GM18907 (cell line): ENCODE measurements at regions not wholly inside any gene's neighbourhood (a gene's known extent, or its start where the extent isn't known, plus 50 kb on each side); places are given as distances from the start of the nearest gene placed in this dataset.
"Not testable (repeated sequence)": the region's sequence is repeated elsewhere in the genome, so short reads cannot be mapped to it uniquely, and the experiment has no call there.

ENCODE experiments used
- ATAC-seq: cut with Tn5 transposase; IDR thresholded peaks from one replicate; pipeline ENCODE4 v1.9.1; 2021; ENCODE audit warnings: mild to moderate bottlenecking, moderate library complexity; ENCODE audit not compliant: unreplicated experiment

DNA sequence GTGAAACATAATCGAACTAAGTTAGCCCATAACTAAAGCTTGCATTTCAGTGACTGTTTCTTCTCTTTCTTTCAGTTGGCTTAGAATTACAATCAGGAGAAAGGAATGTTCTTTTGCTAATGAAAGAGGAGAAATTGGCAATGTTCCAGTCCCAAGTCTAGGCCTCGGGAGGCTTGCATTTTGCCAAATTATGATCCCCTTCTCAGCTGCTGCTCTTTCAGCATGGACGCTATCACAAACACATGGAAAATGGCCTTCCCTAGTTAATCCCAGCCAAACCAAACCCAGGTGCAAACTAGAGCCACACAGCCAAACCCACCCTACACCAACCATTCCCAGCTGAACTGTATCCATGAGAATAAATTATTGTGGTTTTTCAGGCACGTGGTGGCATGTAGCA lies 605.2 kb upstream of the LRRTM4 start:
- no peak for ATAC-seq

DNA sequence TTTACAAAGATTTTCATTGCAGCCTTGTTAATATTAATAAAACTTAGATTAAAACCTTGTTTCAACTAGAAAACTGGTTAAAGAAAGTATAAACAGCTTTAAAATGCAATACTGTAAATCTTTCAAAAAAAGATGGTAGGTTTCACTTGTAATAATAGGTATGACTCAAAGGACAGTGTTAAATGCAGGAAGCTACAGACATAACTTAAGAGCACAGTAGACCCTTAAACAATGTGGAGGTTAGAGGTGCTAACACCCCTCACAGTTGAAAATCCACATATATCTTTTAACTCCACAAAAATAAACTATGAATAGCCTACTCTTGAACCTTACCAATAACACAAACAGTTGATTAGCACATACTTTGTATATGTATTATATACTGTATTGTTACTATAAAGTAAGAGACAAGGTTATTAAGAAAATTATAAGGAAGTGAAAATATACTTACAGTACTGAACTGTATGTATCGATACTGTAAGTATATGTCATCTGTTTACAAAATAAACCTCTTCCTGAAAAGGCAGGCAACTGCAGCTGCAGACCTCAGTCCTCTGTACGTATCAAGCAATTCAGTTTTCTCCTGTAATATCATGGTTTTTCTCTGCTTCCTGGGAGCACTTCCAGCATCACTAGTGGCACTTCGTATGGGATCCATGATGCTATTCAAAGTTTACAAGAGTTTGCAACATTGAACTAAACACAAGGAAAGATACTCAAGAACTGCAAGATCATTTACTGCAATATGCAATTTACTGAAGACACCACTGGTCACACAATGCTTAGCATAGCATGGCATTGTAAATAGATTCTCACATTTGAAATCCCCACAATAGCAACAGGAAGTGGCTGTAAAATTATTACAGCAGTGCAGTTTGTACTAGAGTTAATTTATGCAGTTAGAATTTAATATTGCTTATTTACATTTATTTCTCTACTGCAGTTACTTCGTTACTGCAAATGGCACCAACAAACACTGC lies 610.5 kb upstream of the LRRTM4 start:
- no peak for ATAC-seq

DNA sequence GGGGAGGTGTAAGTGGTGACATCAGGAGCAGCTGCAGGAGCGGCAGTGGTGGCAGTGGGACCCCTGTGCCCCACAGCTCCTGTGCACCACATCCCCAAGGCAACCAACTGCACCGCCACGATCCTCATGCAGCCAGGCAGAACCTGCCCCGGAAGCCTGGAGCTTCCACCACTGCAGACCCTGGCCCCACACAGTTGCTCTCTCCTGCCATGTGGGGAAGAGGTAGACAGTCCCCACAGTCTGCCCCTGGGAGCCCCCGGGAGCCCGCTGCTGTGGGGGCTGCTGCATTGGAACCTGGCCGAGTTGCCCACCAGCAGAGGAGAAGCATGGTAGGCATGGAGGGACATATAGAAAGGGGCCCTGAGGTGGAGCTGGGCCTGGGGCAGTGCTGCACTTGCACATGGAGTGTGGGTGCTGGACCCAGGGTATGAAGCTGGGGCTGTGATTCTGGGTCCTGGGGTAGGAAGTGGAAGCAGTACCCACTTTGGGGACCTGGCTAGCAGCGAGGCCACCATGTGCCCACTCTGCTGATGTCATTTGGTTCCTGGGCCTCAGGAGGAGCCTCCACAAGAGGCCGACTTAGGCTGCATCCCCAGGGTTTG lies 623.3 kb upstream of the LRRTM4 start:
- ATAC-seq, result no peak

DNA sequence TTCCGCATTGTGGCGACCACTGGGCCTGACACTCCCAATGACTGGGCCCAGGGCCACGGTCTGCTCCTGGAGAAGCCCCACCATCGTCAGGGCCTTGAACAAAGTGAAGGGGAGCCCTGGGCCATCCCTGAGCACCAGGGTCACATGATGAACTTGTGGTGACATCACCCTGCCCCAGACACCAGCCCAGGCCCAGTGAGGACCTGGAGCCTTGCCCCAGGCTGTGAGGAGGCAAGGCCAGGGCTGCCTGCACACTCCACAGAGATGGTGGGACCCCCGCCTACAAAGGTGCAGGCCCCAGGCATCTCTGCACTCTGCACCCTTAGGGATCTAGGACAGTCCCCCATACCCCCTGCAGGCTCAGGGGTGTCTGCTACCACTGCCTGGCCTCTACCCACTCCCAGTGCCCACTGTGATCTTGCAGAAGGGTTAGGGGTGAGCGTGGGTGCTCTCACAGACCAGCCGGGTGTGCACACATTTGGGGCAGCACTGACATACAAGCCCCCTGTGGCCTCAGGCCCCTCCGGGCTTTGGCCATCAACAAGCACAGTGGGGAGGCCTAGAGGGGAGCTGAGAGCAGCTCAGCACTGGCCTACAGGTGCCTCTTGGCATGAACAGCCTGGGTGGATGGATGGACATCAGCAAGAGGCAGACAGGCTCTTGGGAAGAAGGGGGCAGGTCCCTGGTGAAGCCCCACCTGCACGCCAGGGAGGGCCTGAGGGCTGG lies 624.0 kb upstream of the LRRTM4 start:
- ATAC-seq, result no peak

DNA sequence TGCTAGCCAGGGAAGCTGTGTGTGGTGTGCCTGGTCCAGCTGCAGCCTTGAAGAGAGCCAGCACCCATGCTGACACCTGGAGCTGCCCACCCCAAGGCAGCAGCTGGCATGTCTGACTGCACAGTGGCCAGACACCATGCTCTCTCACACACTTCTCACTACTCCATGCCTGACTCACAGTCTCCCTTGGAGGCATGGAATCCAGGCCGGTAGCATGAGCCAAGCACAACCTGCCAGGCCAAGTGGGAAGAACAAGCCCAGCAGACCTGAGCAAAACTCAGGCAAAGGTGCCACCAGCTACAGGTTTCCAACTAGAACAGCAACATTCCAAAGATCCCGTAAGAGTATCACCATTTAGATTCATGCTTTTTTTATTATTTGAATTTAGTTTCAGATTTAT lies 625.3 kb upstream of the LRRTM4 start:
- ATAC-seq, result no peak

DNA sequence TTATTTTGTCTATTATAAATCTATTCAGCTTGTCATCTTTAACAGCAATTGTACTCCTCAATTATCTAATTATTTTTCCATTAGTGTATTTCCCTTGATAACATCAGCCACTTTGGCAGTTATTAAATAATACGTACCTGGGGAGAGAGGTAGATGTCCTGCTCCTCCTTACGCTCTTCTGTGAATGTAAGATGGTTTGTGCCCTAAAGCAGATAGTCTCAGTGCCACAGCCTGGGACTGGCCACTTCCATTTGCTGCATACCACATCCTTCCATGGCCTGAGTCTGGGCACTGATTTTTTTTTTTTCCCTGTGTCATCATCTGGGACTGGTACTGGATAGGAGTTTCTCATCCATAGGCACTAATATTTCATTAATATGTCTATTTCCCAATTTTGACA lies 632.4 kb upstream of the LRRTM4 start:
- no peak for ATAC-seq

DNA sequence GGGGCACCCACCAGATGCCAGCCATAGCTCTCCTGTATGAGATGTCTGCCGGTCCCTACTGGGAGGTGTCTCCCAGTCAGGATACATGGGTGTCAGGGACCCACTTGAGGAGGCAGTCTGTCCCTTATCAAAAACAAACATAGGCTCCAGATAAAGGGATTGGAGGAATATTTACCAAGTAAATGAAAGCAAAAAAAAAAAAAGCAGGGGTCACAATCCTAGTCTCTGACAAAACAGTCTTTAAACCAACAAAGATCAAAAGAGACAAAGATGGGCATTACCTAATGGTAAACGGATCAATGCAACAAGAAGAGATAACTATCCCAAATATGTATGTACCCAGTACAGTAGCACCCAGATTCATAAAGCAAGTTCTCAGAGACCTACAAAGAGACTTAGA lies 640.0 kb upstream of the LRRTM4 start:
- ATAC-seq, result no peak

DNA sequence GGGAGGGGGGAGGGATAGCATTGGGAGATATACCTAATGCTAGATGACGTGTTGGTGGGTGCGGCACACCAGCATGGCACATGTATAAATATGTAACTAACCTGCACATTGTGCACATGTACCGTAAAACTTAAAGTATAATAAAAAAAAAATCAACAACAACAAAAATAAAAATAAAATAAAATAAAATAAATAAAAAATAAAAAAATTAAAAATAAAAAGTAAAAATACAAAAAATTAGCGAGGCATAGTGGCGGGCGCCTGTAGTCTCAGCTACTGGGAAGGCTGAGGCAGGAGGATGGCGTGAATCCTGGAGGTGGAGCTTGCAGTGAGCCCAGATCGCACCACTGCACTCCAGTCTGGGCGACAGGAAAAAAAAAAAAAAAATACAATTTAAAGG lies 650.0 kb upstream of the LRRTM4 start:
- ATAC-seq, result not testable (repeated sequence)

DNA sequence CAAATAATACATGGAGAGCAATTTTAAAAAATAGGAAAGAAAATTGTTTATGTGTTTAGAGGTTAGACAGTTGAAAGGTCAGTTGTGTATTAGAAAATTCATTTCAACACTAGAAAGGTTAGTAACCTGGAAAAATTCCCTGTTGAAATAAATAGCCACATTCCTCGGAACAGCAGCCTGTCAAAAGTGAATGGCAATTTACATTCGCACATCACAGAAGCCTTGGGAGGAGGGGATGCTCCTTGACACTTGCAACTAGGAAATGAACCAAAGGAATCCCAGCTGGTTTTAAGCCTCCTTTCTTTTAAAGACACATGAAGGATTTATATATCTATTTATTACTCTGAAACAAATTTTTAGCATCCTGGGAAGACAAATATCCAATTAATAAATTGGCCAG lies 653.5 kb upstream of the LRRTM4 start:
- ATAC-seq, result no peak

DNA sequence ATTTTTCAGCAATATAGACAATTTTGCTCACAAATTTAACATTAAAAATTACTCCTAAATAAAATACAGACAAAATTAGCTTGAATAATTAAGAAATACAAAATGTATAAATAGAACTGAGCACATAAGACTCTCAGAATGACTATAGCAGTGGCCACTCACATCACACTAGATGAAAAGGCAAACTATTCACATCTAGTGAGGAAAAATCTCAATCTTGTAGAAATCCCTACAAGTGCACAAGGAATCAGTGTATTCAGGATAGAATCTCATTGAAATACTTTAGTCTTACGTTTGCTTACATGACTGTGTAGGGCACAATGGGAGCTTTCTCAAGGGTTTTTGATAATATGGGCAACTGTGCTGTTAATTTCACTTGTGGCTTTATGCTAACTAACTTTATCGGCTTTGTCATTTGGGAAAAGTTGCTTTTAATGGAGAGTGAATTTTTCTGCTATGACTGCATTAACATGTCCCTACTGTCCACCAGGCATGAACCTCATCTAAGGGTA lies 678.9 kb upstream of the LRRTM4 start:
- no peak for ATAC-seq

DNA sequence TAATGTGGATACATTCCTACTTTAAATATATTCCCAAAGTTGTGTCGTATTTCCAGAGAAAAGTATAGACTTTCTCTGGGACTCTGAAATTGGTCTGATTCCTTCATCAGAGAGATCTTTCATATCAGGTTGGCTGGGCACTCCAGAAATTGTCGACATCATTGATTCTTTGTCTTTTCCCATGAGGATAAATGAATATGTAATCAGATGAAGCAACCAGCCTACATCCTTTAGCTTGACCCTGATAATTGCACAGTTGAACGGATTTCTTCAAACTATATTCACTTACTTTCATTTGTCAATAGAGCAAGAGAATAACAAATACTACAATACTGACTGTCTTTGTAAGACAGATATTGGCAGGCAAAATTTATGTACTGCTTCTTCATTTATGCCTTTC lies 680.2 kb upstream of the LRRTM4 start:
- no peak for ATAC-seq

DNA sequence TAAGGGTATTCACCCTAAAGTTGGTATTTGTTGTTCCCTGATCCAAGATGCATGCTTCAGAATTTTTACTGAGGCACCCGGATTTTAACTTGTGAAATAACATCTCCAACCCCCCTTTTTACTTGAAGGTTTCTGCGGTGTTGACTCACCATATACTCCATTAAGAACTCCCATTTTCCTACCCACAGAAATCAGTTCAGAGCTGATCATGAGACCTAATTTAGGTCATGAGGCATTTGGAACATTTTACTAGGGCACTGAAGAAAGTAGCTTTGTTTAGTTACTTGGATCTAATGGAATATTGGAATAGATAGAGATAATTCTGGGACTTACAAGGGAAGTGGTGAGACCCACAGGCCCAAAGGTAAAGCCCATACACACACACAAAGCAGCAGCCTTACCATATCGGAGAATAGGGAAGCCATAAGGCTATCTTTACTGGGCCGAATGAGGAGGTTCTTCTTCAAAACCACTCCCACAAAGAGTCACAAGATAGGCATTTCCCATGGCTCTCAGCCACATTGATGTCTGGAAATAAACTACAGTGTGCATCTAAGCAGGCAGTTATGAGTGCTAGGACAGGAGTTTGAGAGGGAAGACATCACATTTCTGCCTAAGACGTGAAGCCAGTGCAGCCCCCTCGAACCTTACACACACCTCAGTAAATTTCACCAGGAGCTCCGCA lies 681.0 kb upstream of the LRRTM4 start:
- no peak for ATAC-seq

DNA sequence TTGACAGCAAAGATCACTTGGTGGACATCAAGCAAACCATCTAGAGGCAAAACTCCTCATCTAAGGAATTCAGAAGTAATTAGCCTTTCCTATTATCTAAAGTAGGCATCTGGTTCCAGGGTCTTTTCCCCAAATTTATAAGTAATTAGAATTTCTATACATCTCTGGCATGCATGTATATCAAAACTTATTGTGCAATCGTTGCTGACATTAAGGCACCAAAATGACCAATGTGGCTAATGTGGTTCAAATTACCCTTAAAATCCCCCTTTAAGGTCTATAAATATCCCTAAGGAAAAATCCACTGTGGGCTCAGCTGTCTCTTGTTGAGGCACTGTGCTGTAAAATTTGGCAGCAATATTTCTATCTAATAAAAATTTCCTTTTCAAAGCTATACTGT lies 695.9 kb upstream of the LRRTM4 start:
- ATAC-seq, result no peak

DNA sequence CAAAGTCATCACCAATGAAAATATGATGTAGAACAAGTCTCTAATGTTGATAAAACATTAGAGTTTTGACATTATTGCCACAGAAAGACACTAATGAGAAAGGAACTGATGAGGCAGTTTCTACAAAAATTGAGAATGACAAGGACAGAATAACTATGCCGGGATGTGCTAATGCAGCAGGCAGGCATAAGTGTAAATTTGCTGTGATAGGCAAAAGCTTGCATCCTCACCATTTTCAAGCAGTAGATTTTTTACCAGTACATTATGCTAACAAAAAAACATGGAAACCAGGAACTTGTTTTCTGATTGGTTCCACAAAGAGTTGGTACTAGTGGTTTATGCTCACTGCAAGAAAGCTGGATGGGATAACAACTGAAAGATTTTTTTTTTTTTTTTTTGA lies 715.5 kb upstream of the LRRTM4 start:
- ATAC-seq, result no peak

DNA sequence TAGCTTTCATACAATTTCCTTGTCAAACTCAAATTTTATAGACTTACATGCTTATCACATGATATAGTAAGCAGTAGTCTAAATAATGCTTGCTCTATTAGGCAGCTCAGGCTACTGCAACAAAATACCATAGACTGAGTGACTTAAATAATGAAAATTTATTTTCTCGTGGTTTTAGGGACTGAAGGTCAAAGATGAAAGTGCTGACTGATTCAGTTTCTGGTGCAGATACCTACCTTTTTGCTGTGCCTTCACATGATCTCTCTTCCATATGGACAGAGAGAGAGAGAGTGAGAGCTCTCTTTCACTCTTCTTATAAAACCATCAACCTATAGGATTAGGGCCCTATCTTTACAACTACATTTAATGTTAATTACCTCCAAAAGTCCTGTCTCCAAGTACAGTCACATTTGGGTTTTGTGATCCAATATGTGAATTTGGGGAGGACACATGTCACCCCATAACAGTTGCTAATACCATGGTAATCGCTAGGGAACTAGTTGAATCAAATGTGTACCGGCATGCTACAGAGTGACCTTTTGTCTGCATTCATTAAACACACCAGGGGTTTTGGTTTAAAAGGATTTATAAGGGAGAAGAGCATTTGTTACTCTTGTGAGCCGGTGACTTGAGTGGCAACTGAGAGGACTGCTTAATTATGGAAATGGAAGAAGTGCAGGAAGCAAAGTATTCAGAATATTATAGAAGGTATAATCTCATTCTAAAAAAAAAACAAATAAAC lies 723.4 kb upstream of the LRRTM4 start:
- ATAC-seq, result no peak

DNA sequence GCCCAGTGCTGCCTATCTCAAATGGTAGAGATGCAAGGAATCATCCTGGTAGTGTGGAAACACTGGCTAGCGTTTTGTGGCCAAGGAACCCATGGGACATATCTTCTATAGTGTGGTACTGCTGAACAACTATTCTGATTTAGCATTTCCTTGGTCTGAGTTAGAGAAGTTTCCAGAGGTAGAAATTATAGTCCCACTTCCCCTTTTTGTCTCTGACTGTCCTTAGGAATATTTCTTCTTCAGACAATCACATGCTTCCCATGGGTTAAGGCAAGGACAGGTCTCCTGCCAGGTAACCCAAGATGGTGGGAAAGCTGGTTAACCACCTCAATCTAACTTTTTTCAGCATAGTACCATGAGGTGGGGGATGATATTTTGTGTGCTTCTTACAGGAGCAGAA lies 729.5 kb upstream of the LRRTM4 start:
- no peak for ATAC-seq

DNA sequence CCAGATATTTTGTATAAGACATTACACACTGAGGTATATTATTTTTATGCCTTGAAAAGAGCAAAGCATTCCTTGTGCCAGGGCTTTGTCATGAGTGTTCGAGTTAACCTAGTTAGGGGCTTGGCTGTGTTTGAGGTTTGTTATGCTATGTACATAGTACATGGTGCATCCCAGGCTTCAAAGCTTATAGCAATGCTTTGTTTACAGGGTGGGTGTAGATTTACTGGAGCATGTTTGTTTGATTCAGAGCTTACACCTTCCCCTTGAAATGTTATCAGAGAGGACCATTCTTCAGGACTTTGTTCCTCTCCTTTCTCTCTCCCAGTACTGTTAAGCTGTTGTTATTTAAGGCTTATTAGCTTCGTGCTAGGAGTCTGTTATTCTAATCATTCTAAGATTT lies 738.7 kb upstream of the LRRTM4 start:
- no peak for ATAC-seq

DNA sequence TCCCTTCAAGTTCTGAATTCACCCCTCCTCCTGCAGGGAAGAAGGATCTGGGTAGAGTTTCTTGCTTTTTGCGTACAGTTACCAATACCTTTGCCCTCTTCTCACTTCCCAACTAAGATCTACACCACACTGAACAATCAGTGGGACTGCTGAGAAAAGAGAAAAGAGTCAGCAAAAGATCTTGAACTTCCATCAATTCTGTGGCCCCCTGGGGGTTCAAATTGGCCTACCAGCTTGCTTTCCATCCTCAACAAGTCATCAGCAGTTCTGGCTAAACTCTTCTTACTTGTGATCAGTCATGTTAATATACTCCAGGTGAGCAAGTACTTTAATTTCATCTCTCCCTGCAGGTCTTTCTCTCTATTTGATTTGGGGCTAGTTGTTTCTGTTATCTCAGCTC lies 739.3 kb upstream of the LRRTM4 start:
- ATAC-seq, result no peak

DNA sequence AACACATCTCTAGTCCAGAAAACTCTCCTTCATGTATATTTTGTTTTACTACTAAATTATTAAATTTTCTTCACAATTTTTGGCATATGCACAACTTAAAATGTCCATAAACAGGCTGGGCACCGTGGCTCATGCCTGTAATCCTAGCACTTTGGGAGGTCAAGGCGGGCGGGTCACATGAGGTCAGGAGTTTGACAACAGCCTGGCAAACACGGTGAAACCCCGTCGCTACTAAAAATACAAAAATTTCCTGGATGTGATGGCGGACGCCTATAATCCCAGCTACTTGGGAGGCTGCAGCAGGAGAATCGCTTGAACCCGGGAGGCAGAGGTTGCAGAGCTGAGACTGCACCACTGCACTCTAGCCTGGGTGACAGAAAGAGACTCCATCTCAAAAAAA lies 739.9 kb upstream of the LRRTM4 start:
- ATAC-seq, result not testable (repeated sequence)

DNA sequence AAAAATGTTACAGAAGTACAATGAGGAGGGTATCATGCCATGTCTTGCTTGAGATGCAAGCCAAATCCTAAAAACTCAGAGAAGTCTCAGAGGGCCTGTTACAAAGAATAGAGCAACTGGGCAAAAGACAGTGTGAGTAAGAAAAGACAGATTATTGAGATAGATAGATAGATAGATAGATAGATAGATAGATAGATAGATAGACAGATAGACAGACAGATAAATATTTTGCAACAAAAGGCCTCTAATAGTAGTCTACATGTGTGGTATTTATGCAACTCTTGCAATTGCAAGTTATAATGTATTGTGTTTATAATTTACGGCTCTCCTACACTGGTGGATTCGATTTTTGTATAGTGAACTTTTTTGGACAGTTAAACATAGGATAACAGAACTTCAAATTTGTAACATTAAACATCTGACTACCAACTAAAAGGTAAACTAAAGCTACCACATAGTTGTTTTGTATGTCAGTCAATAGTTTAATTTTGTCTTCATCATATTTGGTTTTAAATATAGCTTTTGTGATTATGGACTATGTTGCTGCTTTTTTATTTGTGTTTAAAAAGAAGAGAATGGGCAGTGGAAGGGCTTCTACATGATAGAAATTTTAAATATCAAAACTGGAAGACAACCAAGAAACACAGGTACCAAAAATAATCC lies 740.7 kb upstream of the LRRTM4 start:
- no peak for ATAC-seq
